Lower lobe of right lung (tissue), 2 donors: ENCODE measurements at regions not wholly inside any gene's neighbourhood (a gene's known extent, or its start where the extent isn't known, plus 50 kb on each side); places are given as distances from the start of the nearest gene placed in this dataset.

Source experiments
- ATAC-seq, 2 donors: fragments of 200-7000 bp; cut with Tn5 transposase; one replicate each; pipeline ENCODE4 v1.9.1; 2020 to 2022; ENCODE audit warnings: mild to moderate bottlenecking in 2 of 2, moderate library complexity in 2 of 2
- DNase-seq: peaks from one replicate; pipeline ENCODE4 v3.0.0-alpha.2; 2020
- H3K27ac ChIP-seq: fragments of 200-600 bp; one replicate; pipeline ENCODE4 v1.8.0; 2022
- H3K27me3 ChIP-seq: fragments of 200-600 bp; one replicate; pipeline ENCODE4 v1.8.0; 2022; ENCODE audit warnings: low read depth
- H3K36me3 ChIP-seq: fragments of 200-600 bp; one replicate; pipeline ENCODE4 v1.8.0; 2022; ENCODE audit warnings: mild to moderate bottlenecking
- H3K4me1 ChIP-seq: fragments of 200-600 bp; one replicate; pipeline ENCODE4 v1.8.0; 2022
- H3K4me3 ChIP-seq: fragments of 200-600 bp; one replicate; pipeline ENCODE4 v1.8.0; 2022; ENCODE audit warnings: mild to moderate bottlenecking
- H3K9me3 ChIP-seq: fragments of 200-600 bp; one replicate; pipeline ENCODE4 v1.8.0; 2022
- intact Hi-C: fragments of 100-400 bp; cut with DNase I; formaldehyde crosslinking; loops from one replicate; pipeline ENCODE4 v1.11.0; 2022
- TF ChIP-seq, protein P1 (sequence below): fragments of 200-600 bp; IDR thresholded peaks from one replicate; pipeline ENCODE4 v1.8.0; 2022; ENCODE audit warnings: antibody characterized with exemption, mild to moderate bottlenecking
- donor health status: DM: no; HTN: yes; CAD: no; lungs with severe emphysema.

DNA sequence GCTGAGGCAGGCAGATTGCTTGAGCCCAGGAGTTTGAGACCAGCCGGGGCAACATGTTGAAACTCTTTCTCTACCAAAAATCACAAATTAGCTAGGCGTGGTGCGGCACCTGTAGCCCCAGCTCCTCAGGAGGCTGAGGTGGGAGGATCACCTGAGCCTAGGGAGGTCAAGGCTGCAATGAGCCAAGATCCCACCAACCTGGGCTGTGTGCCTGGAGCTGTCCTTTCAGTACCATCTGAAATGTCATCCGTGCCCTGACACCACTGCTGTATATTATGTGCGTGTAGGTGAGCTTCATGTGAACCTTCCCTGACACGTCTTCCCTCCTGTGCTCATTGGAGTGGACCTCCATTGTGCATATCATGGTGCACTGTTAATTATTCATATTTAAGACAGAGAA, 84.8 kb upstream of the HNRNPA3 start:
- intact Hi-C loops, result no loop called here
- Histone ChIP-seq H3K27me3 (no peaks in the 10 kb centered on the region), H3K4me3 (no peak overlapping the region), H3K27ac (no peak overlapping the region), H3K9me3 (no peaks in the 10 kb centered on the region), H3K4me1 (no peaks in the 10 kb centered on the region), H3K36me3 (no peaks in the 10 kb centered on the region)
- DNase-seq (no peak), ATAC-seq (no peak)
- TF ChIP-seq, protein P1, sequence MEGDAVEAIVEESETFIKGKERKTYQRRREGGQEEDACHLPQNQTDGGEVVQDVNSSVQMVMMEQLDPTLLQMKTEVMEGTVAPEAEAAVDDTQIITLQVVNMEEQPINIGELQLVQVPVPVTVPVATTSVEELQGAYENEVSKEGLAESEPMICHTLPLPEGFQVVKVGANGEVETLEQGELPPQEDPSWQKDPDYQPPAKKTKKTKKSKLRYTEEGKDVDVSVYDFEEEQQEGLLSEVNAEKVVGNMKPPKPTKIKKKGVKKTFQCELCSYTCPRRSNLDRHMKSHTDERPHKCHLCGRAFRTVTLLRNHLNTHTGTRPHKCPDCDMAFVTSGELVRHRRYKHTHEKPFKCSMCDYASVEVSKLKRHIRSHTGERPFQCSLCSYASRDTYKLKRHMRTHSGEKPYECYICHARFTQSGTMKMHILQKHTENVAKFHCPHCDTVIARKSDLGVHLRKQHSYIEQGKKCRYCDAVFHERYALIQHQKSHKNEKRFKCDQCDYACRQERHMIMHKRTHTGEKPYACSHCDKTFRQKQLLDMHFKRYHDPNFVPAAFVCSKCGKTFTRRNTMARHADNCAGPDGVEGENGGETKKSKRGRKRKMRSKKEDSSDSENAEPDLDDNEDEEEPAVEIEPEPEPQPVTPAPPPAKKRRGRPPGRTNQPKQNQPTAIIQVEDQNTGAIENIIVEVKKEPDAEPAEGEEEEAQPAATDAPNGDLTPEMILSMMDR, result no peak

DNA sequence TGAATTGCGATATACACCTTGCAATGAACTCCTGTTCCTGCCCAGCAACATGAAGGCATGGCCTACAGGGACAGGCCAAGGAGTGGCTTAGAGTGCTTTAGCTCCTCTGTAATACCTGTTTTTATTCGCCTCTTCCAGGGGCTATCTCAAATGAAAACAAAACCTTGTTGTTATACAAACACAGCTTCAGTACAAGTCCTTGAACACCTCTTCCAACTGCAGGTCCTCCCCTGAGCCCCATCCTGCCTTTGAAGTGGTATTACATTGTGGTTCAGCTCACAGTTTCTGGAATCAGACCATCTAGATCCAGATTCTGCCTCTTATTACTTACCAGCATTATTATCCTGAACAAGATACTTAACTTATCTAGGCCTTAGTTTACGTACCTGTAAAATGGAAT, 83.0 kb upstream of the HNRNPA3 start:
- intact Hi-C loops, result no loop called here
- TF ChIP-seq, protein P1, result no peak
- Histone ChIP-seq H3K27ac (no peak overlapping the region), H3K4me1 (no peaks in the 10 kb centered on the region), H3K36me3 (no peaks in the 10 kb centered on the region), H3K4me3 (no peak overlapping the region), H3K9me3 (no peaks in the 10 kb centered on the region), H3K27me3 (no peaks in the 10 kb centered on the region)
- ATAC-seq (peak in 1 of 2 donors; percentile 45), DNase-seq (no peak)

DNA sequence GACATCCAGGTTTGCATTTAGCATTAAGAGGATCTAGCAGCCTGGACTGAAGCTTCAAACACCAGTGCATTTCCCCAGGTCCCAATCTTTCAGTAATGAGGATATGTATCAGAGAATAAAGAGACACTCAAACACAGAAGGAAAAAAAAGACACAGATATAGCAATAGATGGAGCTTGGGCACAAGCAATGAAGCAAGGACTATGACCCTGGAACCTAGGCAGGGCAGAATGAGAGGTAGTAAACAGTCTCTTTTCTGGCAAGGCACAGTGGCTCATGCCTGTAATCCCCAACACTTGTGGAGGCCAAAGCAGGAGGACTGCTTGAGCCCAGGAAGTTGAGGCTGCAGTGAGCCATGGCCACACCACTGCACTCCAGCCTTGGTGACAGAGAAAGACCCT, 80.7 kb upstream of the HNRNPA3 start:
- TF ChIP-seq, protein P1, result no peak
- Histone ChIP-seq H3K36me3 (no peaks in the 10 kb centered on the region), H3K4me3 (no peak overlapping the region), H3K27ac (no peak overlapping the region), H3K27me3 (no peaks in the 10 kb centered on the region), H3K4me1 (no peaks in the 10 kb centered on the region), H3K9me3 (no peaks in the 10 kb centered on the region)
- ATAC-seq, result no peak
- no peak for DNase-seq
- intact Hi-C loops, result no loop called here

DNA sequence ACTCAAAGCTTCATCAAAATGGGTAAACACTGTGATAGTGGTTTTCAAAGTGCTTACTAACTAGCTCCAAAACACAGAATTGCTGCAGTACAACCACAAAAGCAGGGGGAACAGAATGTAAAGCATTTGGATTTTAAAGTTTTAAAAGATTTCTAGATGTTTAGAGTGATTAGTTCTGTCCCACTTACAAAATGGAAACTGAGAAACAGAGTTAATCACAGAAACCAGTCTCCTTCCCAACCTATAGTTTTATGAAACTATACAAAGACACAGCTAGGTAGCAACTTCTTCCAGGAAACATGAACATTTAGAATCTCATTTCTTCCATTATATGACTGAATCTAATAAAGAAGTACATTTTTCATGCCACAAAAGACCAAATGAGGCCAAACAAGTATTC, 73.8 kb upstream of the HNRNPA3 start:
- H3K27ac ChIP-seq, result no peak overlapping the region
- H3K36me3 ChIP-seq, result no peaks in the 10 kb centered on the region
- ATAC-seq (no peak), DNase-seq (no peak)
- no peaks in the 10 kb centered on the region for H3K27me3 ChIP-seq
- H3K4me1 ChIP-seq, result no peaks in the 10 kb centered on the region
- no peaks in the 10 kb centered on the region for H3K9me3 ChIP-seq
- TF ChIP-seq, protein P1, result no peak
- no peak overlapping the region for H3K4me3 ChIP-seq
- intact Hi-C loops, result no loop called here

DNA sequence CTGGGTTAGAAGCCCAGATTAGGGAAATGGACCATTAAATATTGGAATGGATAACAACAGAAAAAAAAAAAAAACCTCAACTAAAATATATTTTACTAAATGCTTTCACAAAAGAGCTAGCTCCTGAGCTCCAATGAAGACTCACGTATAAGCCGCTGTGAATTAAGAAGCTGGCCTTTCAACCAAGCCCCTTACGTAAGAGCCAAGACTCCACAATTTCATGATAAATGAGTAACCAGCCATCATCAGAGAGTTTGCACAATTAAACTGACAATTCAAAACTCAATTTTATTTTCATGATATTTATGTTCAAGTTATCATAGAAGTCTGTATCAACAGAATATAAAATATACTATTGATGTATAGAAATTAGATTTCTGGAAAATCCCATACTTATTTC, 70.7 kb upstream of the HNRNPA3 start:
- intact Hi-C loops, result no loop called here
- Histone ChIP-seq H3K4me1 (no peaks in the 10 kb centered on the region), H3K27me3 (no peaks in the 10 kb centered on the region), H3K9me3 (no peaks in the 10 kb centered on the region), H3K36me3 (no peaks in the 10 kb centered on the region), H3K4me3 (no peak overlapping the region), H3K27ac (no peak overlapping the region)
- TF ChIP-seq, protein P1, result no peak
- DNase-seq (no peak), ATAC-seq (no peak)

DNA sequence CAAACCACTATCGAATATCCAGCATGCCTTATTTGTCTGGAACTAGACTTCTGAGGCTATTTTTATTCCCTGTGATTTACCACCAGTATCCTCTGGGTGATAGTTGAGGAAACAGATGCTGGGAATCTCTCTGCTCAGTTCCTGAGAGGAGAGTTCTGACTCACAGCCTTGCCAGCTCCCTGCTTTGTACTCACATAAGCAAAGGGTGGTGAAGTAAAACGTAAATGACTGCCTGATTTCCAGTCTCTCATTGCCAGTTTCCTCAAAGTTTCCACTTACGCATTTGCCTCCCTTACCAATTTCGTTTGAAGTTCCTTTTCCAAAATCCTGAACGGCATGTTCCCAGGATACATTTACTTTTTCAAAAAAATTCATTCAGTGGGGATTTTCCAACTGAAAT, 69.2 kb upstream of the HNRNPA3 start:
- Histone ChIP-seq H3K27me3 (peaks cover 11% of the 10 kb centered on the region), H3K9me3 (no peaks in the 10 kb centered on the region), H3K27ac (no peak overlapping the region), H3K36me3 (no peaks in the 10 kb centered on the region), H3K4me3 (no peak overlapping the region), H3K4me1 (peaks cover 8% of the 10 kb centered on the region)
- TF ChIP-seq, protein P1, result no peak
- ATAC-seq (no peak), DNase-seq (no peak)
- intact Hi-C loops, result no loop called here
